GM12892 (cell line): ENCODE measurements at regions not wholly inside any gene's neighbourhood (a gene's known extent, or its start where the extent isn't known, plus 50 kb on each side); places are given as distances from the start of the nearest gene placed in this dataset.
"Not testable (repeated sequence)": the region's sequence is repeated elsewhere in the genome, so short reads cannot be mapped to it uniquely, and the experiment has no call there.

Source experiments
- DNase-seq: peaks from one replicate; pipeline ENCODE4 v3.0.0; 2011; ENCODE audit not compliant: insufficient read length
- FAIRE-seq: peaks from 2 replicates; lab custom pipeline; 2011; peaks lifted over from hg19 to GRCh38; lab: Jason Lieb, UNC
- POLR2A ChIP-seq: IDR thresholded peaks from 2 replicates; pipeline ENCODE4 v1.6.1; 2011; ENCODE audit warnings: low read depth, low read length, control low read depth
- POLR2AphosphoS5 ChIP-seq: IDR thresholded peaks from 2 replicates; pipeline ENCODE4 v1.6.1; 2011; ENCODE audit warnings: low read depth, low read length, control low read depth
- TAF1 ChIP-seq: IDR thresholded peaks from 2 replicates; pipeline ENCODE4 v1.6.1; 2011; ENCODE audit warnings: low read depth, mild to moderate bottlenecking, control low read depth, low read length, borderline replicate concordance

DNA sequence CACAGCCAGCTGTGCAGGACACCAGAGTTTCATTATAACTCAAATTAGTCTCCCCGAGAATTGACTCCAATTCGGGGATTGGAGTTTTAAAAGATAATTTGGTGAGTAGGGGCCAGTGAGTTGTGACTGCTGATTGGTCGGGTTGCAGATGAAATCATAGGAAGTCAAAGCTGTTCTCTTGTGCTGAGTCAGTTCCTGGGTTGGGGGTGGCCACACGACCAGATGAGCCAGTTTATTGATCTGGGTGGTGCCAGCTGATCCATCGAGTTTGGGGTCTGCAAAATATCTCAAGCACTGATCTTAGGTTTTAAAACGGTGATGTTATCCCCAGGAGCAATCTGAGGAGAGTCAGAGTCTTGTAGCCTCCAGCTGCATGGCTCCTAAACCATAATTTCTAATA lies 82.7 kb upstream of the SLC66A3 start:
- TF ChIP-seq POLR2AphosphoS5 (no peak), POLR2A (no peak), TAF1 (no peak)
- no peak for DNase-seq

DNA sequence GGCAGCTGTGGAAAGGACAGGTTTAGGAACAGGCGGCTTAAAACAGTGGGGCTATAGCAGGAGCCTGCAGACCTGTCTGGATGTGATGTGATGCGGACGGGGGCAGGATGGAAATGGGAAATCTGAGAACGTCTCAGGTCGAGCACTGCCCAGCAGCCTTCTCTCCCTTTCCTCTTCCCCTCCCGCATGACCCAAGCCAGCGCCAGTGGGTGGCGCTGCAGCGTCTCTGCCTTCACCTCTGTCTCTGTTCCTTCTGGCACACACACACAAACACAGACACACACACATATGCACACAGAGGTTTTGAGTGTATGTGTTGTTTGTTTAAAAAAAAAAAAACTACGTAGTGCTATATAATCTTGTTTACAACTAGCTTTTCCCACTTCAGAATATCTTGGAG lies 82.0 kb upstream of the SLC66A3 start:
- TF ChIP-seq TAF1 (no peak), POLR2A (no peak), POLR2AphosphoS5 (no peak)
- FAIRE-seq (no peak), DNase-seq (no peak)

More for the DNA sequence above, 82.7 kb upstream of the SLC66A3 start:
- FAIRE-seq: no peak

DNA sequence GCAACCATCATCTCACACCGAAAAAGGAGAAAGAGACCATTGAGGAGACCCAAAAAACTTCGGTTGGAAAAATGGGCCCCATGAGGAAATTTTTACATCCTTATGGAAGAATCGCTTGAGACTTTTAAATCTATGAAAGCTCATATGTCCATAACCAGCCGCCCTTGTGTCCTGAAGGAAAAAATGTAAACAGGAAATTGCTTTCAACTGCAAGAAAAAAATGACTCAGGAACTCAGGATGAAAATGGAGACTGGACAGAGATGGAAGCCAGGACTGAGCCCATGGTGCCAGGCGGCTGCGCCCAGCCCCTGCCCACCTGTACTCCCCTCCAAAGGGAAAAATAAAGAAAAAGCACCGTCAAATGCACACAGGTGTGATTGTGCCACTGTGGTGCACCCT lies 81.5 kb upstream of the SLC66A3 start:
- FAIRE-seq (no peak), DNase-seq (no peak)
- TF ChIP-seq POLR2A (no peak), POLR2AphosphoS5 (no peak), TAF1 (no peak)

DNA sequence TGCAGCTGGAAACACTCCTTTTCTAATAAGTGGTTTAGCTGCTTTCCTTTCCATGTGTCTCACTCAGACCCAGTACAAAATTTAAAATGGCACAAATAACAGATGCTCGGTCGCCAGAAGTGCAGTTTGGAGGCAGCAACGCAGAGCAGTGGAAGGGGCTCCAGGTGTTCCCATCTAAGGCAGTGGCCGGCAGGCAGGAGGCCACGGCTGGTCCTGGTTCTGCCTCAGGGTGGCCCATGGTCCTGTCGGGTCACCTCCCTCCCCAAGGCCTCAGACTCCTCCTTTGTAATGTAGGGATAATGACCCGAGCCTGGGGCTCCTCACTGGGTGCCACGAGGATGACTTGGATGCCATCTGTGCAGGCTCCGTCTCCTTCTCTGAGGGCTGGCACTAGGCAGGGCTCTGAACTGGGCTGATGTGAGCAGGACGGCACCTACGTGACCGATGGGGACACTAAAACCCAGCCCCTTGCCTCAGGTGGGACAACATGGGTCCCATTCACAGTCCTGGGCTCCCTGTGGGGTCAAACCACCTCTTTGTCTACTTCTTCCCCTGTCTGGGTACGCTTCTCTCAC lies 80.9 kb upstream of the SLC66A3 start:
- no peak for DNase-seq
- no peak for FAIRE-seq
- no peak for TF ChIP-seq POLR2A
- no peak for TF ChIP-seq TAF1
- TF ChIP-seq POLR2AphosphoS5: no peak

DNA sequence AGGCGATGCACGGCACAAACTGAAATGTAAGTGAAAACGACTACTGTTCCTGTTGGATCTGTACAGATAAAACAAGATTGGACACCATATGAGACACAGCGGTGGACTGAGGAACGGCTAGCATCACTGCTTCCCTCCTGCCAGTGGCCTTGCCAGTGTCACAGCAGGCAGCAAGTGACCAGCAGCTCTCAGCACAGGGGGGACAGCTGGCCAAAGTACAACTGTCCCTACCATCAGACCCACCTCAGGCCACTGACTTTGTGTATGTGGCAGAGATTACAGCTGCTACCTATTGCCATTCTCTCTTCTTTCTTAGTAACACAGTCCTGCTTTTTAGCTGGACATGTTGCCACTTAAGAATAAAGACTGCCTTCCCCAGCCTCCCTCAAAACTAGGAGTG lies 80.0 kb upstream of the SLC66A3 start:
- DNase-seq (no peak), FAIRE-seq (no peak)
- TF ChIP-seq POLR2A (no peak), TAF1 (no peak), POLR2AphosphoS5 (no peak)

DNA sequence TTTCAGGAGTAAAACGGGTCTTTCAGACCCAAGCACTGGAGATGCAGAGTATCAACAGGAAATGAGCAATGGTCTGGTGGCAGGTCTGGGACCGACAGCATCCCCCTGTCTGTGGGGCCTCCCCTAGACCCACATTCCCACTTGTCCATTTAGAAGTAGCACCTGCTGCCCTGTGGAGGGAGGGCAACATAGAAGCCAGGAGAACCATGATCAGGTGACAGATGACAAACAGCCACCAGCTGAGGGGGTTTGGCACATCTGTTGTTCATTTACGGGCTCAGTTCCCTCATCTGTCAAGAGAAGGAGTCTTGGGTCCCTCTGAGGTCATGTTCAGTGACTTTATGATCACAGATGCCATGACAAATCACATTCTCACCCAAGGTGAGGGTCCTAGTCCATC lies 77.9 kb upstream of the SLC66A3 start:
- DNase-seq (no peak), FAIRE-seq (no peak)
- TF ChIP-seq POLR2AphosphoS5: no peak
- TF ChIP-seq POLR2A: no peak
- TF ChIP-seq TAF1: no peak

DNA sequence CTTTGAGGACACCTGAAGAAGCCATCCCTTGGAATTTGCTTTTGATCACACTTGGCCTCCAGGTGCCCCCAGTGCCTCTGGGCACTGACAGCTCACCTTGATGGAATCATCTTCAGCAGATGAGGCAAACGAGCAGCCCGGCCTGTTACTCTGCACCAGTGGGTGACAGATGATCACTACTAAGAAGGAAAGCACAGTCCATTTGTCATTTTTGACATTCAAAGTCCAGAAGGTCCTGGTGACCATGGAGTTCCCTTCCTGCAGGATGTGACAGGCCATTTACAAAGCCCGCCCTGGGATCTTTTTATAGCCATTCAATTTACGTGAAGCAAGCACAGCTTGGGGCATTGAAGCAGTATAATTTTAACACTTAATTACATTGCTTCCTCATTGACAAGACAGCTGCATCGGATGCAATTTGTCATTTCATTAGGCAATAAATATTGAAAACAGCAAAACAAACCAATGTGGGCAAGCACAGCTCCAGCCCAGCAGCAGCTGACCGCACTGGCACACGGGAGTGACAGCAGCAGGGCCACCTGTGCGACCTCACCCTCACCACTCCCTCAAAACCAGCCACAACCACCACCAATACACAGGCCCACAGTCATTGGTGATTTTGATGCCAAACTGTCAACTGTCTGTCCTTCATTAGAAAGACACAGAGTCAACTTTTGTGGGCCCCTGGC lies 76.0 kb upstream of the SLC66A3 start:
- TF ChIP-seq POLR2A (no peak), POLR2AphosphoS5 (no peak), TAF1 (no peak)
- DNase-seq: no peak
- no peak for FAIRE-seq

DNA sequence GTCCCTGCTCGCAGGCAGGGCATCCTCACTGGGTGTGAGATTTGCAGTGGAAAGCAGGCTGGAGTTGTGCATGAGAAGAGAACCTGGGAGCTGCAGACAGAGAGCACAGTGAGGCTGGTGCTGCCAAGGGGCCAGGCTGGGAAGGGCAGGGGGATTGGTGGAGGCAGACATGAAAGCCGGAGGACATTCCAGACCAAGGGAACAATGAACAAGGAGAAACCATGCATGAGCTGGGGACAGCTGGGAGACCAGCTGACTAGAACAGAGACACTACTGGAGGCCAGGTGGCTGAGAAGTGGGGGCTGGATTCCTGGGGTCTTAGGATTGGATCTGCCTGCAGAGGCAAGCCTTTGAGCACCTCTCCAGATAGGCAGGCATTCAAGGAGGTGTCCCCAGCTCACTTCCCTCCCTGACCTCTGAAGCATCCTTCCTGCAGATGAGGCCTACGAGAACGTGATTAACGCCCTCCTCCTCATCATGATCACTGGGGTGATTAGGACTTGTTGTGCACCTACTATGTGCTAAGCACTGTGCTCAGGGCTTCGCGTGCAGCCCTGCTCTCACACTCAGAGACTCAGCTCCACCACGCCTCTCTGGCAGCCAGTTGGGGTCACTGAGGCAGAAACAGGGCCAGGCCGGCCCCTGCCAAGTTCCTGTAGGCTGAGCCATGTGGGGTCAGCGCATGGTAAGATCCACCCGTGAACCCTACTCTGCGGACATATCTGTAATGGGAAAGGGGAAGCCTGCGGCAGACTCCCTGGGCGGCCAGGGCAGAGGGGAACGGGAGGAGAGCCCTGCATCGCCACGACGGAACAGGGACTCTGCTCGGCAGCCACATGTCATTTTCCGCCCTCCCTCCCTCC lies 74.8 kb upstream of the SLC66A3 start:
- FAIRE-seq (no peak), DNase-seq (no peak)
- TF ChIP-seq POLR2A (no peak), POLR2AphosphoS5 (no peak), TAF1 (no peak)

DNA sequence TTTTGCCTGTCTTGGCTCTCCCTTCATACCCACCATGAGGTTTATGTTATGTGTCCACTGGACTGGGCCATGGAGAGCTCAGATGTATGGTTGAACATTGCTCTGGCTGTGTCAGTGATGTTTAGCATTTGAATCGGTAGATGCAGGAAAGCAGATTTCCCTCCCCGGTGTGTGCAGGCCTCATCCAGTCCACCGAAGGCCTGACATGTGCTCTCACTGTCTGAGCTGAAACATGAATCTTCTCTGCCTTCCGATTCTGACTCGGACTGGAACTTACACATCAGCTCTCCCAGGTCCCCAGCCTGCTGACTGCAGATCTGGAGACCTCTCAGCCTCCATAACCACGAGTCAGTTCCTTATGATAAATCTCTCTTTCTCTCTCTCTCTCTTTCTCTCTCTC lies 72.4 kb upstream of the SLC66A3 start:
- FAIRE-seq (no peak), DNase-seq (no peak)
- TF ChIP-seq TAF1: no peak
- TF ChIP-seq POLR2A: no peak
- TF ChIP-seq POLR2AphosphoS5: no peak

DNA sequence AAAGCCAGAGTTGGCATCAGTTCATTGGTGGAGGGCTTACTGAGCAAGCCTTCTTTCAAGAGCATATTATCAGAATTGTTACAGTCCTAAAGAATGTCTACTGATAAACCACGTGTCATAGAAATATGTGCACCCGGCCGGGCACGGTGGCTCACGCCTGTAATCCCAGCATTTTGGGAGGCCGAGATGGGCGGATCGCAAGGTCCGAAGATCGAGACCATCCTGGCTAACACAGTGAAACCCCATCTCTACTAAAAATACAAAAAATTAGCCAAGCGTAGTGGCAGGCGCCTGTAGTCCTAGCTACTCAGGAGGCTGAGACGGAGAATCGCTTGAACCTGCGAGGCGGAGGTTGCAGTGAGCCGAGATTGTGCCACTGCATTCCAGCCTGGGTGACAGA lies 66.4 kb upstream of the SLC66A3 start:
- FAIRE-seq, DNase-seq: not testable (repeated sequence)

DNA sequence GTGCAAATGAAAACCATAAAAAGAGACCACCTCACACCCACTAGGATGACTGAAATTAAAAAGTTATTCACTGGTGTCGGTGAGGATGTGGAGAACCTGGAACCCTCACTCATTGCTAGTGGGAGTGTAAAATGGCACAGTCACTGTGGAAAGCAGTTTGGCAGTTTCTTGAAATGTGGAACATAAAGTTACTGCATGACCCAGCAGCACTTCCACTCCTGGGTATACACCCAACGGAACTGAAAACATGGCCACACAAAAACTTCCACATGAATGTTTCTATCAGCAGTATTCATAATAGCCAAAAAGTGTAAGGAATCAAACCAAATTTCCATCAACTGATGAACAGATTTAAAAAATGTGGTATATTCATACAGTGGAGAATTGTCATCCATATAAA lies 65.1 kb upstream of the SLC66A3 start:
- TF ChIP-seq POLR2A: no peak
- TF ChIP-seq TAF1: no peak
- TF ChIP-seq POLR2AphosphoS5: no peak
- FAIRE-seq (no peak), DNase-seq (no peak)
